HL-60/S4 treated with retinoic acid at 250 ng/mL for 4 days and 3 days (cell line): ENCODE measurements at regions not wholly inside any gene's neighbourhood (a gene's known extent, or its start where the extent isn't known, plus 50 kb on each side); places are given as distances from the start of the nearest gene placed in this dataset.
"Not testable (repeated sequence)": the region's sequence is repeated elsewhere in the genome, so short reads cannot be mapped to it uniquely, and the experiment has no call there.

Experiments
- in situ Hi-C: fragments of 300-500 bp; cut with MboI; formaldehyde crosslinking; loops from 2 replicates; pipeline ENCODE4 v1.7.0; 2022; ENCODE audit warnings: low sequenced_read_pairs

GRCh38 chr16:60414613-60415012 lies 1621.6 kb downstream of the CDH8 start:
- in situ Hi-C loops: no loop called here

GRCh38 chr16:60413969-60414368 lies 1622.3 kb downstream of the CDH8 start:
- in situ Hi-C loops: no loop called here

GRCh38 chr16:60407606-60408005 lies 1628.6 kb downstream of the CDH8 start:
- in situ Hi-C loops: no loop called here

GRCh38 chr16:60407034-60407433 lies 1629.2 kb downstream of the CDH8 start:
- in situ Hi-C loops: no loop called here

- in situ Hi-C loops: no loop called here
Measured at GRCh38 chr16:60405286-60405685, 1631.0 kb downstream of the CDH8 start.

GRCh38 chr16:60404401-60404800 lies 1631.8 kb downstream of the CDH8 start:
- in situ Hi-C loops: no loop called here

GRCh38 chr16:60402941-60403340 lies 1633.3 kb downstream of the CDH8 start:
- in situ Hi-C loops: not testable (repeated sequence)

GRCh38 chr16:60392380-60392779 lies 1643.9 kb downstream of the CDH8 start:
- in situ Hi-C loops: no loop called here

GRCh38 chr16:60371591-60371990 lies 1637.5 kb upstream of the GOT2 start:
- in situ Hi-C loops: no loop called here

- in situ Hi-C loops: no loop called here
Measured at GRCh38 chr16:60367739-60368138, 1633.6 kb upstream of the GOT2 start.

- in situ Hi-C loops: no loop called here
Measured at GRCh38 chr16:60363566-60363965, 1629.5 kb upstream of the GOT2 start.

GRCh38 chr16:60359866-60360265 lies 1625.8 kb upstream of the GOT2 start:
- in situ Hi-C loops: not testable (repeated sequence)

- in situ Hi-C loops: not testable (repeated sequence)
Measured at GRCh38 chr16:60359412-60359811, 1625.3 kb upstream of the GOT2 start.

GRCh38 chr16:60357876-60358522 lies 1623.9 kb upstream of the GOT2 start:
- in situ Hi-C loops: not testable (repeated sequence)

GRCh38 chr16:60346256-60346655 lies 1612.1 kb upstream of the GOT2 start:
- in situ Hi-C loops: no loop called here

- in situ Hi-C loops: no loop called here
Measured at GRCh38 chr16:60337671-60338070, 1603.6 kb upstream of the GOT2 start.

GRCh38 chr16:60331168-60331567 lies 1597.1 kb upstream of the GOT2 start:
- in situ Hi-C loops: no loop called here

- in situ Hi-C loops: no loop called here
Measured at GRCh38 chr16:60329108-60329507, 1595.0 kb upstream of the GOT2 start.

GRCh38 chr16:60328152-60328551 lies 1594.0 kb upstream of the GOT2 start:
- in situ Hi-C loops: no loop called here

GRCh38 chr16:60318486-60318885 lies 1584.4 kb upstream of the GOT2 start:
- in situ Hi-C loops: no loop called here

GRCh38 chr16:60310846-60311445 lies 1576.8 kb upstream of the GOT2 start:
- in situ Hi-C loops: no loop called here

GRCh38 chr16:60304720-60305119 lies 1570.6 kb upstream of the GOT2 start:
- in situ Hi-C loops: no loop called here

- in situ Hi-C loops: no loop called here
Measured at GRCh38 chr16:60304066-60304465, 1570.0 kb upstream of the GOT2 start.
